ENCODE measurements at regions not wholly inside any gene's neighbourhood (a gene's known extent, or its start where the extent isn't known, plus 50 kb on each side); places are given as distances from the start of the nearest gene placed in this dataset.

DNA sequence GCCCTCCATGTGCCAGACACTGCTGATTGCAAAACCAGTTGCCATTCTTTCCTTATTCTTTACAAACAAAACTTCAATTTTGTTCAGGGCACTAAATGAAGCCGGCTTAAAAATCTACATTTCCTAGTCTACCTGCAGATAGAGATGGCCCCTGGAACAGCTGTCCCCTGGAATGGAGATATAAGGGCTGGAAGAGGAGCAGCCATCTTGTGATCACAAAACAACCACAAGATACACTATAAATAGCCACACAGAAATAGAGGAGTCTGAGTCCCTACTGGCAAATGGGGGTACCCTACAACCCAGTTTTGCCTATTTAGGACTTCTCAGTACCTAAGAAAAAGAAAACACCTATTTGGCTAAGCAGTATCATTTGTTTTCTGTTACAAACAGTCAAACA, 115.9 kb upstream of the BEND6 start:
- TF ChIP-seq YY1 (IDR thresholded peaks at IDR 0.05; ENCODE audit: insufficient read depth, insufficient read length) (no peak), SUZ12 (IDR thresholded peaks at IDR 0.05; ENCODE audit: extremely low read depth, insufficient read depth, insufficient read length) (no peak), ZNF274 (IDR thresholded peaks at IDR 0.05; ENCODE audit: low read depth, low read length) (no peak)
- H3K36me3 ChIP-seq (ENCODE audit: insufficient read depth, insufficient read length, low read length): no peaks in the 10 kb centered on the region
- H3K27me3 ChIP-seq (ENCODE audit: insufficient read depth, insufficient read length): no peaks in the 10 kb centered on the region
- H3K4me1 ChIP-seq (ENCODE audit: insufficient read depth, insufficient read length): no peaks in the 10 kb centered on the region
- H3K9me3 ChIP-seq (ENCODE audit: insufficient read depth, low read length): no peaks in the 10 kb centered on the region
- no peak for DNase-seq (ENCODE audit: low read depth, low spot score)
- H3K9ac ChIP-seq (ENCODE audit: insufficient read length, low read depth): no peak overlapping the region
- H3K4me3 ChIP-seq (ENCODE audit: insufficient read length, low read depth): no peak overlapping the region

DNA sequence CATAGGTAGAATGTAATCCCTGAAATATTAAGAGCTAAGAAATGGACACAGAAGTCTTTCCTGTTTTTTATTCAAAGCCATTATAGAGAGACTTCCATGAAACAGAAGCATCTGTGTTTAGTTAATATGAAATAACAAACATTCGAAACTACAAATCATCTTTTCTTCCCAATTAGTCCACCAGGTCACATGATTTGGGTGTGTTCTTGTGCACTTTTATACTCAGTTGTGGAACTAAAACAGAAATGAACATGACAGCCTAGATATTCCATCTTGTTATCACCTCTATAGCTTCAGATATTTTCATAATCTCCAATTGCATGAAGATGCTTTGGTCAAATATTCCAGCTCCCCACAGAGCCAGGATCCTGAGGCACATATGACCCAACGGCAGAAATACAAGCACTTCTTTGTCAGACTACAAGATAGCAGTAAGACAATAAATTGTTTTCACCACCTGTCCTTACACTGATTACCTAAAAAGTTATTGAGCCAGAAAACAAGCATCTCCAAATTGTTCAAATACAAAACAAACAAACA, 116.8 kb upstream of the BEND6 start:
- Histone ChIP-seq H3K27me3 (ENCODE audit: insufficient read depth, insufficient read length) (no peaks in the 10 kb centered on the region), H3K36me3 (ENCODE audit: insufficient read depth, insufficient read length, low read length) (no peaks in the 10 kb centered on the region), H3K4me1 (ENCODE audit: insufficient read depth, insufficient read length) (no peaks in the 10 kb centered on the region), H3K9me3 (ENCODE audit: insufficient read depth, low read length) (no peaks in the 10 kb centered on the region), H3K9ac (ENCODE audit: insufficient read length, low read depth) (no peak overlapping the region), H3K4me3 (ENCODE audit: insufficient read length, low read depth) (no peak overlapping the region)
- DNase-seq (ENCODE audit: low read depth, low spot score): no peak
- no peak for TF ChIP-seq YY1 (IDR thresholded peaks at IDR 0.05; ENCODE audit: insufficient read depth, insufficient read length)
- TF ChIP-seq ZNF274 (IDR thresholded peaks at IDR 0.05; ENCODE audit: low read depth, low read length): no peak
- no peak for TF ChIP-seq SUZ12 (IDR thresholded peaks at IDR 0.05; ENCODE audit: extremely low read depth, insufficient read depth, insufficient read length)

DNA sequence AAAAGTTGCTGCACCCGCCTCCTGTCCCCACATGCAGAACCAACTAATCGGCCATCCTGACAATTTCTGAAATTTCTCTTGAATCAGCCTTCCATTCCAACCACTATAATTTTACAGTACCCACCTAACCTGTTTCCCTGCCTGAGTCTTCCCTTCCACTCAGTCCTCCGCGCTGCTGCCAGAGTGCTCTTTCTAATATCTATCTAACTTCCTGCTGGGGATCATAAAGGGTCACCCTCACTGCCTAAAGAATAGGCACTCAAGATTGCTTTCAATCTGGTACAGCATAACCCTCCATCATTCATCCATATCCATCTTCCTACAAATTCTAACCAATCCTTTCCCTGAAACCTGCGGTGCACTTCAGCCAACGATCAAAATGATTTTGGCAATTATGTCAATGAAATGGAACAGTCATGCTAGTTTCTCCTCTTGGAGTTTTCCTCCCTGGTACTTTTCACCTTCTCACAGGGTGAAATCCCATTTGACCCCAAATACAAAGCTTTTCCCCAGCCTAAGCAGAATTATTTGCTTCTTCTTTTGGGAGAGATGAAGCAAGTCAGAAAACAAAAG, 117.5 kb upstream of the BEND6 start:
- Histone ChIP-seq H3K4me3 (ENCODE audit: insufficient read length, low read depth) (no peak overlapping the region), H3K27me3 (ENCODE audit: insufficient read depth, insufficient read length) (no peaks in the 10 kb centered on the region), H3K9ac (ENCODE audit: insufficient read length, low read depth) (no peak overlapping the region), H3K36me3 (ENCODE audit: insufficient read depth, insufficient read length, low read length) (no peaks in the 10 kb centered on the region), H3K9me3 (ENCODE audit: insufficient read depth, low read length) (no peaks in the 10 kb centered on the region), H3K4me1 (ENCODE audit: insufficient read depth, insufficient read length) (no peaks in the 10 kb centered on the region)
- no peak for DNase-seq (ENCODE audit: low read depth, low spot score)
- TF ChIP-seq SUZ12 (IDR thresholded peaks at IDR 0.05; ENCODE audit: extremely low read depth, insufficient read depth, insufficient read length) (no peak), YY1 (IDR thresholded peaks at IDR 0.05; ENCODE audit: insufficient read depth, insufficient read length) (no peak), ZNF274 (IDR thresholded peaks at IDR 0.05; ENCODE audit: low read depth, low read length) (no peak)

DNA sequence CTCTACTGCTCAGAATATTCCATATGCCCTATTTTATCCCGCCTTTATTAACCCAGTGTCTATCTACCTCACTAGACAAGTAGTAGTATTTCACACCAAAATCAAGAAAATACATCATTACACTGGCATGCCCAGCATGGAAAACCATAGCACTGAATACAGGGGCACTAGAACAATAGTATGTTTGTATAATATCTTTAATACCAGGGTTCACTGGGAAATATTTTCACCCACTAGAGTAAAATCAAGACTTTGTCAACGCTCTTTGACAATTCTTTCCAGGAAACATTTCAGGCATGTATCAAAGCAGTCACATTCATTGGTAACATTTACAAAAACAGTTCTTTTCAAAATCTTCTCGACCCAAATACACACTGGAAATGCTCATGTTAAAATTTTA, 119.3 kb upstream of the BEND6 start:
- H3K36me3 ChIP-seq (ENCODE audit: insufficient read depth, insufficient read length, low read length): no peaks in the 10 kb centered on the region
- H3K9me3 ChIP-seq (ENCODE audit: insufficient read depth, low read length): no peaks in the 10 kb centered on the region
- no peak for DNase-seq (ENCODE audit: low read depth, low spot score)
- H3K9ac ChIP-seq (ENCODE audit: insufficient read length, low read depth): no peak overlapping the region
- no peak overlapping the region for H3K4me3 ChIP-seq (ENCODE audit: insufficient read length, low read depth)
- TF ChIP-seq ZNF274 (IDR thresholded peaks at IDR 0.05; ENCODE audit: low read depth, low read length) (no peak), SUZ12 (IDR thresholded peaks at IDR 0.05; ENCODE audit: extremely low read depth, insufficient read depth, insufficient read length) (no peak), YY1 (IDR thresholded peaks at IDR 0.05; ENCODE audit: insufficient read depth, insufficient read length) (no peak)
- H3K27me3 ChIP-seq (ENCODE audit: insufficient read depth, insufficient read length): no peaks in the 10 kb centered on the region
- no peaks in the 10 kb centered on the region for H3K4me1 ChIP-seq (ENCODE audit: insufficient read depth, insufficient read length)

DNA sequence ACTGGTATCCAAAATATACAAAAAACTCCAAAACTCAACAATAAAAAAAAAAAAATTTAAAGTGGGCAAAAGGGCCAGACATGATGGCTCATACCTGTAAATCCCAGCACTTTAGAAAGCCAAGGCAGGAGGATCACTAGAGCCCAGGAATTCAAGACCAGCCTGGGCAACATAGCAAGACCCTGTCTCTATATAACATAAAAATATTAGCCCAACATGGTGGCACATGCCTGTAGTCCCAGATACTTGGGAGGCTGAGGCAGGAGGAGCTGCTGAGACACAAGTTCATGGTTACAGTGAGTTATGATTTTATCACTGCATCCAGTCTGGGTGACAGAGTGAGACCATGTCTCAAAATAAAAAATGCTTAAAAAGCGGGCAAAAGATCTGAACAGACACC, 121.0 kb upstream of the BEND6 start:
- Histone ChIP-seq H3K27me3 (ENCODE audit: insufficient read depth, insufficient read length) (no peaks in the 10 kb centered on the region), H3K9ac (ENCODE audit: insufficient read length, low read depth) (no peak overlapping the region), H3K4me3 (ENCODE audit: insufficient read length, low read depth) (no peak overlapping the region), H3K36me3 (ENCODE audit: insufficient read depth, insufficient read length, low read length) (no peaks in the 10 kb centered on the region), H3K4me1 (ENCODE audit: insufficient read depth, insufficient read length) (no peaks in the 10 kb centered on the region), H3K9me3 (ENCODE audit: insufficient read depth, low read length) (no peaks in the 10 kb centered on the region)
- TF ChIP-seq SUZ12 (IDR thresholded peaks at IDR 0.05; ENCODE audit: extremely low read depth, insufficient read depth, insufficient read length): no peak
- TF ChIP-seq ZNF274 (IDR thresholded peaks at IDR 0.05; ENCODE audit: low read depth, low read length): no peak
- TF ChIP-seq YY1 (IDR thresholded peaks at IDR 0.05; ENCODE audit: insufficient read depth, insufficient read length): no peak
- DNase-seq (ENCODE audit: low read depth, low spot score): no peak

DNA sequence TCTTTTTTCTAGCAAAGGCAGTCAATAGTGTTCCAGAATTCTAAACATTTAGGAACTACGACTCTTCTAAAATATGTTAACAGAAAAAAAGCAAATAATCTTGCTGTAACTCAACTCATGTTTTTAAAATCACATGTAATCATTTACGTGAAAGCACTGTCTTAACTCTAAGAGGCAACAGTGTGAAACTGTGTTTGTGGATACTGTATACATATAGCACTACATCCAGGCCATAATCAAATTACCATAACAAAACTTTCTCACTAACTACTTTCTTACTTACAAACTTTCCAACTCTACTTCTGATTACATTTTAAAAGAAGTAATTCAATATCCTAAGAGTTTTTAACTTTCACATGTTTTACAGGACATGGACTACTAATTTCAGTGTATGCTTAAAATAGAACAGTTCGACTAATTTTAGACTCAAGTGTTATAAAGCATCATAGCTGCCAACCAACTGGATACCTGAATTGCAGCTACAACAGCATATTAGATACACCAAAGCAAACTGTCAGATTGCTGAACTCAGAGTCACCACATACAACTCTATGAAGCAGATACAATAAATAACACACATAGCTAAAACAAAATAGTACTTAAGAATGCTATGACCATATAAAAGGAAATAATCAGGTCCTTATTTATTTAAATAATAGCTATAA, 121.6 kb upstream of the BEND6 start:
- TF ChIP-seq ZNF274 (IDR thresholded peaks at IDR 0.05; ENCODE audit: low read depth, low read length) (no peak), YY1 (IDR thresholded peaks at IDR 0.05; ENCODE audit: insufficient read depth, insufficient read length) (no peak), SUZ12 (IDR thresholded peaks at IDR 0.05; ENCODE audit: extremely low read depth, insufficient read depth, insufficient read length) (no peak)
- DNase-seq (ENCODE audit: low read depth, low spot score): no peak
- Histone ChIP-seq H3K4me3 (ENCODE audit: insufficient read length, low read depth) (no peak overlapping the region), H3K36me3 (ENCODE audit: insufficient read depth, insufficient read length, low read length) (no peaks in the 10 kb centered on the region), H3K27me3 (ENCODE audit: insufficient read depth, insufficient read length) (no peaks in the 10 kb centered on the region), H3K9ac (ENCODE audit: insufficient read length, low read depth) (no peak overlapping the region), H3K9me3 (ENCODE audit: insufficient read depth, low read length) (no peaks in the 10 kb centered on the region), H3K4me1 (ENCODE audit: insufficient read depth, insufficient read length) (no peaks in the 10 kb centered on the region)

DNA sequence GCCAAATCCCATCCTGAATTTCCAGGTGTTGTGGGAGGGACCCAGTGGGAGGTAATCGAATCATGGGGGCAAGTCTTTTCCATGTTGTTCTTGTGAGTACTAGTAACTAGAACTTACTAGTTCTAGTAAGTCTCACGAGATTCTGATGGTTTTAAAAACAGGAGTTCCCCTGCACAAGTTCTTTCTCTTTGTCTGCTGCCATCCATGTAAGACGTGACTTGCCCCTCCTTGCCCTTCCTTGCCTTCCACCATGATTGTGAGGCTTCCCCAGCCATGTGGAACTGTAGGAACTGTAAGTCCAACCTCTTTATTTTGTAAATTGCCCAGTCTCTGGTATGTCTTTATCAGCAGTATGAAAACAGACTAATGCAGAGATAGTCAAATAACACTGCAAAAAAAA, 122.7 kb upstream of the BEND6 start:
- no peaks in the 10 kb centered on the region for H3K27me3 ChIP-seq (ENCODE audit: insufficient read depth, insufficient read length)

More for the DNA sequence above, 122.7 kb upstream of the BEND6 start:
- no peak overlapping the region for H3K4me3 ChIP-seq (ENCODE audit: insufficient read length, low read depth)
- no peak overlapping the region for H3K9ac ChIP-seq (ENCODE audit: insufficient read length, low read depth)
- no peaks in the 10 kb centered on the region for H3K9me3 ChIP-seq (ENCODE audit: insufficient read depth, low read length)
- H3K4me1 ChIP-seq (ENCODE audit: insufficient read depth, insufficient read length): no peaks in the 10 kb centered on the region
- DNase-seq (ENCODE audit: low read depth, low spot score): no peak
- TF ChIP-seq ZNF274 (IDR thresholded peaks at IDR 0.05; ENCODE audit: low read depth, low read length): no peak
- no peak for TF ChIP-seq SUZ12 (IDR thresholded peaks at IDR 0.05; ENCODE audit: extremely low read depth, insufficient read depth, insufficient read length)
- TF ChIP-seq YY1 (IDR thresholded peaks at IDR 0.05; ENCODE audit: insufficient read depth, insufficient read length): no peak
- no peaks in the 10 kb centered on the region for H3K36me3 ChIP-seq (ENCODE audit: insufficient read depth, insufficient read length, low read length)

All from NT2/D1 (cell line).